Stimulated activated naive CD8-positive, alpha-beta T cell treated with anti-CD3 and anti-CD28 coated beads, Interleukin-15, amount 100 ng/mL, for 72 hours (primary cell): ENCODE measurements at regions not wholly inside any gene's neighbourhood (a gene's known extent, or its start where the extent isn't known, plus 50 kb on each side); places are given as distances from the start of the nearest gene placed in this dataset.

Experiments
- ATAC-seq: fragments of 150-1000 bp; cut with Tn5 transposase; 2 replicates; pipeline ENCODE4 v1.10.0; 2021; ENCODE audit warnings: mild to moderate bottlenecking, moderate library complexity
- DNase-seq, 2 donors: peaks; one replicate each; pipeline ENCODE4 v3.0.0; 2021 to 2022
- H3K27ac Mint-ChIP-seq, 2 donors: one replicate each; pipeline ENCODE4 v1.8.0; 2022; ENCODE audit warnings: mild to moderate bottlenecking in 2 of 2, mixed read lengths in 2 of 2, moderate library complexity in 2 of 2
- H3K27me3 Mint-ChIP-seq: one replicate; pipeline ENCODE4 v1.8.0; 2022; ENCODE audit warnings: mixed read lengths
- H3K4me1 Mint-ChIP-seq: one replicate; pipeline ENCODE4 v1.8.0; 2022; ENCODE audit warnings: mild to moderate bottlenecking, mixed read lengths
- H3K4me3 Mint-ChIP-seq, 2 donors: one replicate each; pipeline ENCODE4 v1.8.0; 2022; ENCODE audit warnings: mild to moderate bottlenecking in 2 of 2, mixed read lengths in 2 of 2, moderate library complexity in 1 of 2
- H3K9me3 Mint-ChIP-seq, 2 donors: one replicate each; pipeline ENCODE4 v1.8.0; 2022; ENCODE audit warnings: mixed read lengths in 2 of 2

- ATAC-seq (no peak), DNase-seq (no peak)
- Mint-ChIP-seq H3K4me3 (no peak overlapping the region), H3K27me3 (peaks cover 35% of the 10 kb centered on the region), H3K4me1 (no peaks in the 10 kb centered on the region), H3K27ac (no peak overlapping the region), H3K9me3 (no peaks in the 10 kb centered on the region)
These were observed 103.8 kb upstream of the ZNF618 start for GRCh38 chr9:113772121-113772810.

- Mint-ChIP-seq H3K9me3 (no peaks in the 10 kb centered on the region), H3K4me3 (no peak overlapping the region)
- DNase-seq = no peak
These were observed 101.1 kb upstream of the ZNF618 start for GRCh38 chr9:113774963-113775362.

GRCh38 chr9:113775749-113776148, 100.4 kb upstream of the ZNF618 start:
- no peak overlapping the region for H3K4me3 Mint-ChIP-seq
- ATAC-seq = no peak

More at GRCh38 chr9:113774963-113775362, 101.1 kb upstream of the ZNF618 start:
- Mint-ChIP-seq H3K27ac (no peak overlapping the region), H3K4me1 (no peaks in the 10 kb centered on the region), H3K27me3 (peaks cover 21% of the 10 kb centered on the region)
- ATAC-seq = no peak

GRCh38 chr9:113776194-113776593, 99.9 kb upstream of the ZNF618 start:
- no peak overlapping the region for H3K27ac Mint-ChIP-seq
- H3K27me3 Mint-ChIP-seq = peaks cover 13% of the 10 kb centered on the region
- DNase-seq (no peak), ATAC-seq (no peak)
- no peaks in the 10 kb centered on the region for H3K9me3 Mint-ChIP-seq
- H3K4me1 Mint-ChIP-seq = no peaks in the 10 kb centered on the region
- H3K4me3 Mint-ChIP-seq = no peak overlapping the region

More at GRCh38 chr9:113775749-113776148, 100.4 kb upstream of the ZNF618 start:
- no peaks in the 10 kb centered on the region for H3K4me1 Mint-ChIP-seq
- peaks cover 17% of the 10 kb centered on the region for H3K27me3 Mint-ChIP-seq
- DNase-seq = no peak
- no peak overlapping the region for H3K27ac Mint-ChIP-seq
- H3K9me3 Mint-ChIP-seq = no peaks in the 10 kb centered on the region

- DNase-seq (no peak), ATAC-seq (no peak)
- Mint-ChIP-seq H3K4me1 (no peaks in the 10 kb centered on the region), H3K4me3 (no peak overlapping the region), H3K27ac (no peak overlapping the region), H3K27me3 (no peaks in the 10 kb centered on the region), H3K9me3 (no peaks in the 10 kb centered on the region)
These were observed 94.7 kb upstream of the ZNF618 start for GRCh38 chr9:113781381-113781780.

- Mint-ChIP-seq H3K4me1 (no peaks in the 10 kb centered on the region), H3K9me3 (no peaks in the 10 kb centered on the region), H3K4me3 (no peak overlapping the region), H3K27me3 (no peaks in the 10 kb centered on the region), H3K27ac (no peak overlapping the region)
- no peak for DNase-seq
- ATAC-seq = no peak
These were observed 94.2 kb upstream of the ZNF618 start for GRCh38 chr9:113781896-113782295.

GRCh38 chr9:113783475-113783874, 92.6 kb upstream of the ZNF618 start:
- DNase-seq = no peak
- H3K27ac Mint-ChIP-seq = no peak overlapping the region
- no peaks in the 10 kb centered on the region for H3K9me3 Mint-ChIP-seq
- no peaks in the 10 kb centered on the region for H3K27me3 Mint-ChIP-seq
- H3K4me3 Mint-ChIP-seq = no peak overlapping the region
- no peak for ATAC-seq
- H3K4me1 Mint-ChIP-seq = no peaks in the 10 kb centered on the region

GRCh38 chr9:113785334-113785733, 90.8 kb upstream of the ZNF618 start:
- DNase-seq (no peak), ATAC-seq (no peak)
- Mint-ChIP-seq H3K4me3 (no peak overlapping the region), H3K9me3 (no peaks in the 10 kb centered on the region), H3K4me1 (no peaks in the 10 kb centered on the region), H3K27ac (peak overlapping the region in 1 of 2 donors; percentile 72), H3K27me3 (no peaks in the 10 kb centered on the region)

GRCh38 chr9:113786071-113786470, 90.0 kb upstream of the ZNF618 start:
- ATAC-seq (no peak), DNase-seq (no peak)
- no peaks in the 10 kb centered on the region for H3K4me1 Mint-ChIP-seq
- H3K27ac Mint-ChIP-seq = no peak overlapping the region
- H3K9me3 Mint-ChIP-seq = peaks cover 0 to 2% of the 10 kb centered on the region in 2 donors
- H3K4me3 Mint-ChIP-seq = no peak overlapping the region
- H3K27me3 Mint-ChIP-seq = no peaks in the 10 kb centered on the region

GRCh38 chr9:113787871-113788270, 88.2 kb upstream of the ZNF618 start:
- ATAC-seq (no peak), DNase-seq (no peak)
- Mint-ChIP-seq H3K27ac (no peak overlapping the region), H3K4me1 (no peaks in the 10 kb centered on the region), H3K27me3 (no peaks in the 10 kb centered on the region), H3K4me3 (no peak overlapping the region), H3K9me3 (peaks cover 0 to 5% of the 10 kb centered on the region in 2 donors)

- Mint-ChIP-seq H3K27ac (no peak overlapping the region), H3K4me1 (no peaks in the 10 kb centered on the region), H3K9me3 (peaks cover 0 to 5% of the 10 kb centered on the region in 2 donors), H3K4me3 (no peak overlapping the region), H3K27me3 (no peaks in the 10 kb centered on the region)
- ATAC-seq (no peak), DNase-seq (no peak)
These were observed 87.3 kb upstream of the ZNF618 start for GRCh38 chr9:113788616-113789330.

GRCh38 chr9:113790093-113790492, 86.0 kb upstream of the ZNF618 start:
- H3K4me1 Mint-ChIP-seq = no peaks in the 10 kb centered on the region
- no peak overlapping the region for H3K27ac Mint-ChIP-seq
- H3K27me3 Mint-ChIP-seq = no peaks in the 10 kb centered on the region
- no peak overlapping the region for H3K4me3 Mint-ChIP-seq
- peaks cover 0 to 5% of the 10 kb centered on the region in 2 donors for H3K9me3 Mint-ChIP-seq
- ATAC-seq (no peak), DNase-seq (no peak)

- DNase-seq (no peak), ATAC-seq (no peak)
- no peak overlapping the region for H3K4me3 Mint-ChIP-seq
- peaks cover 7% of the 10 kb centered on the region for H3K27me3 Mint-ChIP-seq
- H3K27ac Mint-ChIP-seq = no peak overlapping the region
- peaks cover 0 to 5% of the 10 kb centered on the region in 2 donors for H3K9me3 Mint-ChIP-seq
- no peaks in the 10 kb centered on the region for H3K4me1 Mint-ChIP-seq
These were observed 82.6 kb upstream of the ZNF618 start for GRCh38 chr9:113793558-113793957.

GRCh38 chr9:113794721-113795120, 81.4 kb upstream of the ZNF618 start:
- no peak overlapping the region for H3K27ac Mint-ChIP-seq
- no peak overlapping the region for H3K4me3 Mint-ChIP-seq
- peaks cover 7% of the 10 kb centered on the region for H3K27me3 Mint-ChIP-seq

GRCh38 chr9:113795811-113796392, 80.2 kb upstream of the ZNF618 start:
- ATAC-seq = no peak
- Mint-ChIP-seq H3K4me3 (no peak overlapping the region), H3K9me3 (peaks cover 0 to 4% of the 10 kb centered on the region in 2 donors), H3K27ac (peak overlapping the region in 1 of 2 donors; percentile 5), H3K4me1 (no peaks in the 10 kb centered on the region), H3K27me3 (peaks cover 7% of the 10 kb centered on the region)
- DNase-seq = no peak

More at GRCh38 chr9:113794721-113795120, 81.4 kb upstream of the ZNF618 start:
- peaks cover 0 to 5% of the 10 kb centered on the region in 2 donors for H3K9me3 Mint-ChIP-seq
- DNase-seq (no peak), ATAC-seq (no peak)
- no peaks in the 10 kb centered on the region for H3K4me1 Mint-ChIP-seq
